Activated naive CD4-positive, alpha-beta T cell treated with anti-CD3 and anti-CD28 coated beads, Interleukin-2, amount 50 U/mL, for 72 hours (primary cell): ENCODE measurements at regions not wholly inside any gene's neighbourhood (a gene's known extent, or its start where the extent isn't known, plus 50 kb on each side); places are given as distances from the start of the nearest gene placed in this dataset.

Experiments used
- ATAC-seq, 2 donors: fragments of 150-1000 bp; cut with Tn5 transposase; 2 replicates each; pipeline ENCODE4 v1.10.0; 2021; ENCODE audit warnings: mild to moderate bottlenecking in 2 of 2, moderate library complexity in 2 of 2
- DNase-seq, 2 donors: peaks; one replicate each; pipeline ENCODE4 v3.0.0; 2021 to 2022; ENCODE audit warnings: low spot score in 2 of 2
- H3K27ac Mint-ChIP-seq, 2 donors: one replicate each; pipeline ENCODE4 v1.8.0; 2022; ENCODE audit warnings: mild to moderate bottlenecking in 2 of 2, mixed read lengths in 2 of 2
- H3K36me3 Mint-ChIP-seq, 2 donors: one replicate each; pipeline ENCODE4 v1.8.0; 2022; ENCODE audit warnings: mixed read lengths in 2 of 2
- H3K9me3 Mint-ChIP-seq, 2 donors: one replicate each; pipeline ENCODE4 v1.8.0; 2022; ENCODE audit warnings: mixed read lengths in 2 of 2

DNA sequence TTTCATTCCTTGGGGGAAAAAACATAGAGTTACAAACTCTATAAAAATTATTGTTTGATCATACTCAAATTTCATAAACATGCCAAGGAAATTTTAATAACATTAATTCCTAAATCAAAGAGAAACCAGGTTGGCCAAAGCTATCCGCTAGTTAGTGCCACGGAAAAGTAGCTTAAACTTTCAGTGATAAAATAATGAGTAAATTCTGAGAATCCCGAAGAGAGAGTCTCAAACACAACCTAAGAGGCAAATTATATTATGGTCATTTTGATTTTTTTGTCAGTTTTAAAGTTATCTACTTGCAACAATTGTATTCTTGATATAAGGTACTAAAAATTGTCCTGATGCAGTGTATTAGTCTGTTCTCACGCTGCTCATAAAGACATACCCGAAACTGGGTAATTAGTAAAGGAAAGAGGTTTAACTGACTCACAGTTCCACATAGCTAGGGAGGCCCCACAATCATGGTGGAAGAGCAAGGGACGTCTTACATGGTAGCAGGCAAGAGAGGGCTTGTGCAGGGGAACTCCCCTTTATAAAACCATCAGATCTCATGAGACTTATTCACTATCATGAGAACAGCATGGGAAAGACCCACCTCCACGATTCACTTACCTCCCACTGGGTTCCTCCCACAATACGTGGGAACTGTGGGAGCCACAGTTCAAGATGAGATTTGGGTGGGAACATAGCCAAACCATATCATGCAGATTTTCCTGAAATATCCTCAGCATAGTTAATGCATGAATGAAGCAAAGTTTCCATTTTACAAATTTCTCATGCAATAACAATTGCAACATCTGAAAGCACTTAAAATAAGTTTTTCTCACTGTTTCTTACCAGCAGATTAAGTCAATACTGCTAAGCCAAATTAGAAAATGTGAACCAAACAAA lies 205.9 kb upstream of the STK17B start:
- Mint-ChIP-seq H3K27ac (peak overlapping the region in 1 of 2 donors; percentile 17), H3K9me3 (peaks cover 0 to 7% of the 10 kb centered on the region in 2 donors), H3K36me3 (peaks cover 0 to 8% of the 10 kb centered on the region in 2 donors)
- DNase-seq (peak; percentile 7 to 64), ATAC-seq (peak; percentile 58 to 87)

DNA sequence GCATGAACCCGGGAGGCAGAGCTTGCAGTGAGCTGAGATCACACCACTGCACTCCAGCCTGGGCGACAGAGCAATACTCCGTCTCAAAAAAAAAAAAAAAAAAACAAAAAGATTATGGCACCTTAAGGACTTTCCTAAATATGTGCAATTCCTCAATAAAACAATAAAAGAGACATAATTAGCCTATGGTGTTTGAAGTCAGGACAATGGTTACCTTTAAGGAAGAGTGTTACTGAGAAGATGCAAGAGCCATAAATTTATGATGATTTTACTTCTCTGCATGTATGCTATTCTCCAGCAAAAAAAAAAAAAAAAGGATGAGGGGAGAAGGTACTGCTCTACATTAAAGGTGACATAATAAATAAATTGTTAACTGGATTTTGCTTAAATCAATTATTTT lies 208.2 kb upstream of the STK17B start:
- Mint-ChIP-seq H3K36me3 (peaks cover 0 to 8% of the 10 kb centered on the region in 2 donors), H3K27ac (no peak overlapping the region), H3K9me3 (peaks cover 0 to 7% of the 10 kb centered on the region in 2 donors)
- ATAC-seq (no peak), DNase-seq (no peak)

DNA sequence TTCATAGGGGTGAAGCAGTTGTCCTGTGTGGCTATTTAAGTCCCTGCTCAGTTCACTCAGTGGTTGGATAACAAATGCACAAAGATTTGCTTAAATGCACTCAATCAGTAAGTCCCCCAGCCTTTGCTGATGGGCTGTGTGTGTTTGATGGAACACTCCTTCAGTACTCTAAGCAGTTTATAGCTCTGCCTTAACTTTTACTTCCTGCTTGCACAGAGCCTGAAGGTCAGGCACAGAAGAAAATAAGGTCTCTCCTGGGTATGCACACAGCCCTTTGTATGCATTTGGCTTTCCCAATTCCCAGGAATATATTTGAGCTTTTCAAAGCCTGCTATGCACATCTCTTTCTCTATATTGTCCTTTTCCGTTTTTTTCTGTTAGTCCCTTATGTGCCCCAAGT lies 208.7 kb upstream of the STK17B start:
- H3K9me3 Mint-ChIP-seq: peaks cover 0 to 7% of the 10 kb centered on the region in 2 donors
- H3K36me3 Mint-ChIP-seq: peaks cover 0 to 8% of the 10 kb centered on the region in 2 donors
- no peak for ATAC-seq
- no peak for DNase-seq
- no peak overlapping the region for H3K27ac Mint-ChIP-seq

DNA sequence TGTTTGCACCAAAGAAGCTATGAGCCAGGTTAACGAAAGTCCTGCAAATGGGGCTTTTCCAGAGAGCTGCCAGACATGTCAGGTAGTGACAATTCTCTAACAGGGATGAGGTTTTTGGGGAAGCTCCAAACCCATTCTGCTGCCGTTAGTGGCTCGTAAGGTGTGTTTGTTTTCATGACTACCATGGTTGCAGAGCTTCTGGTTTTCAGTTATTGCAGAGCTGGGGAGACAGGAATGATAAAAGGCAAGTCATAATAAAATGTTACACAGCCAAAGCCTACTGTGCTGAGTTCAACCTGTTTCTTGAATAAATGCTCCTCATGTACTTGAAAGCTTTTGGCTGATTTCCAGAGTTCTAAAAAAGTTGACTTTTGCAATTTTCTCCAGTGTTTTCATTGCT lies 209.2 kb upstream of the STK17B start:
- no peak overlapping the region for H3K27ac Mint-ChIP-seq
- DNase-seq (no peak), ATAC-seq (no peak)
- H3K9me3 Mint-ChIP-seq: peaks cover 0 to 7% of the 10 kb centered on the region in 2 donors
- H3K36me3 Mint-ChIP-seq: peaks cover 0 to 8% of the 10 kb centered on the region in 2 donors

DNA sequence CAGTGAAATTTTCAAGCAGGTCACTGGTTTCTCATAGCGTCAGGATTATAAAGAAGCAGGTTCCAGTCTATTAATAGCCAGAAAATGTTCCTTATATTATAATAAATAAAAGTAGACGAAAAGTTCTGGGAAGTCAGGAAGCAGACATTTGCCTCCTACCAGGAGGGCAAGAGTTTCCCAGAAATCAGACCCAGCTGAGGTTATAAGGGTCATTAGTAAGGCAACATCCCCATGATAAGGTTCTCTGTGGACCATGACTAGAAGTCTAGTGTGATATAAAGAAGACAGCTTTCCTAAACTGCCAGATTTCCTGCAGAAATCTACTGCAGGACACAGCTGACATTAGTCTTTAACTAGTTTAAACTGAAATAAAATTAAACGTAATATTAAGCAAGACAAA lies 210.1 kb upstream of the STK17B start:
- Mint-ChIP-seq H3K27ac (no peak overlapping the region), H3K9me3 (peaks cover 0 to 12% of the 10 kb centered on the region in 2 donors), H3K36me3 (peaks cover 0 to 8% of the 10 kb centered on the region in 2 donors)
- no peak for ATAC-seq
- DNase-seq: no peak

DNA sequence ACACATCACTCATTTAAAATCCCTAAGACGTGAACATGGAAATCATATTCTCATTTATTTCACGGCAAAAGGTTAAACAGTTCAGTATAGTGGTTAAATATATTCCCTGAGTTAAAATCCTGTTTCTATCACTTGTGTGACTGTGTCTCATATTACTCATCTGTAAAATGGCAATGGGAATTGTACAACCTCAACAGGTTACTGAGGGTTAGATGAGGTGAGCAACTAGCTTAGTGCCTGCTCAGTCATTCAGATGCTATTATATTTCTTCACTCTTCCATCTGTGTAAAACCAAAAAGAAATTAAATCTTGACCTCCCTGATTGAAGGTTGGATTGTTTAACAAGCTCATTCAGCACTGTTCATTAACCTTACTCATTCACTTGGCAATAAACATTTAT lies 212.4 kb upstream of the STK17B start:
- Mint-ChIP-seq H3K9me3 (peaks cover 0 to 5% of the 10 kb centered on the region in 2 donors), H3K36me3 (no peaks in the 10 kb centered on the region), H3K27ac (no peak overlapping the region)
- ATAC-seq: no peak
- no peak for DNase-seq

DNA sequence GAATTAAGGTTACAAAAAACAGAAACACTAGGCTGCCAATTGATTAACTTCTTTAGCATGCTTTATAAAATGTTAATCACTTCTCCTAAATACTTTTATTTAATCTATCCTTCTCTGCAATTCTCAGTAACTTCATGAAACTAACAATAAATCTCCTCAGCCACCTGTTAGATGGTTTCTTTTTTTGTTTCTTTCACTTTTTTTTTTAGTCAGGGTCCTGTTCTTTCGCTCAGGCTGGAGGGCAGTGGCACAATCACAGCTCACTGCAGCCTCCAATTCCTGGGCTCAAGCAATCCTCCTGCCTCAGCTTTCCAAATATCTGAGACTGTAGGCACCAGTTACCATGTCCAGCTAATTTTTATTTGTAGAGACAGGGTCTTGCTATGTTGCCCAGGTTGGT lies 213.4 kb upstream of the STK17B start:
- DNase-seq (no peak), ATAC-seq (no peak)
- Mint-ChIP-seq H3K9me3 (peaks cover 0 to 5% of the 10 kb centered on the region in 2 donors), H3K36me3 (no peaks in the 10 kb centered on the region), H3K27ac (no peak overlapping the region)

DNA sequence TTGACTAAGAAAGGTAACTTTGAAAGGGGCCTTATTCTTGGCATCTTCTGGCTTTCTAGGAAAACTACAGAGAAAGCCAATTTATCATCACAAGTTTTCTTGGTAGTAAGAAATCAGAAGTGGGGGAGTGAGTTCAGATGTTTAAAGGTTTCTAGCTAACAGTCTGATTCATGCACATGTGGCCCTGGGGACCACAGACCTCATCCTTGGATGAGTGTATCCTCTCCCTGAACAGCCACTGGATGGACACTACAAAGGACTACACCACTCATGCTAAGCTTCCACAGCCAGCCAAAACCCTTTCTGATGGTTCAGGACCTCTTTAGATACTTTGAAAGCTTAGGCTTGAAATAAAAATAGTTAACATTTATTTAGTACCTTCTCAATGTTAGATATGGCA lies 218.3 kb upstream of the STK17B start:
- H3K36me3 Mint-ChIP-seq: no peaks in the 10 kb centered on the region
- peaks cover 0 to 10% of the 10 kb centered on the region in 2 donors for H3K9me3 Mint-ChIP-seq
- DNase-seq (no peak), ATAC-seq (peak; percentile 68 to 75)
- H3K27ac Mint-ChIP-seq: no peak overlapping the region

DNA sequence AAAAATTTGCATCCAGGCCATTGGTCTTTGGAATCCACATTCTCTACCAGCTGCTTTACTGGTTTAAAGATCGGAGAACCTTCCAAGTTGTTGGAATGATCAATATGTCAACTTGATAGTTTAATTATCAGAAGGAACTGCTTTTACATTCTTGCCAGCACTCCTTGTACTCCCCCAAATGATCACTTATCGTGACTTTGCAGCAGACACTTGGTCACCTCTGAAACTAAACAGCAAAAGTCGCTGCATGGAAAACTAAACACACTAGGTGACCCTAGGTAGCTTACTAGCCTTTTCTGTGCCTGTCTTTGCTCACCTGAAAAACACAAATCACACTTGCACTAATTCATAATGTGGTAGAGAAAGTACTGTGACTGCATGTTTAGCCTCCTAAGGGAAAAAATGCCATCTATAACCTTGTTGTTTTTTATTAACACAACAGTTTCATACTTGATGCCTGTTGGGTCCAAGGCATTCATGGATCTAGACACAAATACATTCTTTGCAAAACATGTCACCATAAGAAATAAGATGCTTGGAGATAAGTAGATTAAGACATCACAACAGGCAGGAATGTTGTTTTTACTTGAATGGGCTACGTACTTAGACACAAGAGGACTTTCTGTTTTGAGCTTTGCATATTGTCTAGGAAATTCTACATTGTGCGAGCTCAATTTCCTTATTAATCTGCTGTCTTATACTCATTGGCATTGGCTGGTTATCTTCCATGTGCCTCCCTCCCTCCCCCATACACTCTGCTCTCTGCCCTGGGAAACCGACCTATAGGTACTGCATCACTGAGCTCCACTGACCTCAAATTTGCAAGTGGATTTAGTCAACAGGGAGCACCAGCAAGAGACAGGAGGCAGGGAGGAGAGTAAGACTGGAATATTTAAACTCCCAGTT lies 219.1 kb upstream of the STK17B start:
- Mint-ChIP-seq H3K27ac (no peak overlapping the region), H3K36me3 (no peaks in the 10 kb centered on the region), H3K9me3 (peaks cover 0 to 10% of the 10 kb centered on the region in 2 donors)
- no peak for DNase-seq
- ATAC-seq: no peak

DNA sequence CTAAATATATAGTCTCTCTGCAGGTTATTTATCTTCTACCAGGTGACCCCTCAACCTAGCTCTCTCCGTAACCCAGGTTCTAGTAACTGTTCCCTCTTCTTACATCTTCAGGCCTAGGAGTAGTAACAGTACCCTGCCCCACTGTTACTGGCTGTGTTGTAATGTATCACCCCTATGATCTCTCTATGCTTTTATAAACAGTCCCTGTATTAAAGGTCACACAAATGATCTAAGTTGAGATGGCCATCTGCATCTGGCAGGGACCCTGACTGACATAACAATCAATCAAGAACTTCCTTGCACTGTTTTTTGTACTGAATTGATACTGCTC lies 219.7 kb upstream of the STK17B start:
- ATAC-seq (no peak), DNase-seq (no peak)
- Mint-ChIP-seq H3K27ac (no peak overlapping the region), H3K36me3 (no peaks in the 10 kb centered on the region), H3K9me3 (peaks cover 0 to 6% of the 10 kb centered on the region in 2 donors)

DNA sequence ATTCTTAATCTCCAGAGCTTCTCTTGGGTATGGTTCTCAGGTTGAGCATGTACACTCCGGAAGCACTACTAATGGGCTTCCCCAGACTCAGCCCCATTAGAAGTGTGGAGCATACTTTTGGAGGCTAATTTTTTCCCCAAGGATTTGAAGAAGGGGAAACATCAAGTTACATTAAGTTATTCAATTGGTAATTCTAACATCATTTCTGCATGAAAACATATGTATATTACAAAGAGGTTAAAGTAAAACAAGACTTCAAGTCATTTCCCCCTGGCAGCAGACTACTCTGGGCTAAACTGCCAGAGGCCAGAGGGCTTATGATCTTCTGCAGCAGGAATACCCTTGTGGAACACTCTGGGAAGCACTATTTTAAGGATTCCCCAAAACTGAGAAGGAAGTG lies 227.7 kb upstream of the STK17B start:
- no peak overlapping the region for H3K27ac Mint-ChIP-seq
- no peak for DNase-seq
- H3K36me3 Mint-ChIP-seq: no peaks in the 10 kb centered on the region
- no peaks in the 10 kb centered on the region for H3K9me3 Mint-ChIP-seq
- no peak for ATAC-seq

DNA sequence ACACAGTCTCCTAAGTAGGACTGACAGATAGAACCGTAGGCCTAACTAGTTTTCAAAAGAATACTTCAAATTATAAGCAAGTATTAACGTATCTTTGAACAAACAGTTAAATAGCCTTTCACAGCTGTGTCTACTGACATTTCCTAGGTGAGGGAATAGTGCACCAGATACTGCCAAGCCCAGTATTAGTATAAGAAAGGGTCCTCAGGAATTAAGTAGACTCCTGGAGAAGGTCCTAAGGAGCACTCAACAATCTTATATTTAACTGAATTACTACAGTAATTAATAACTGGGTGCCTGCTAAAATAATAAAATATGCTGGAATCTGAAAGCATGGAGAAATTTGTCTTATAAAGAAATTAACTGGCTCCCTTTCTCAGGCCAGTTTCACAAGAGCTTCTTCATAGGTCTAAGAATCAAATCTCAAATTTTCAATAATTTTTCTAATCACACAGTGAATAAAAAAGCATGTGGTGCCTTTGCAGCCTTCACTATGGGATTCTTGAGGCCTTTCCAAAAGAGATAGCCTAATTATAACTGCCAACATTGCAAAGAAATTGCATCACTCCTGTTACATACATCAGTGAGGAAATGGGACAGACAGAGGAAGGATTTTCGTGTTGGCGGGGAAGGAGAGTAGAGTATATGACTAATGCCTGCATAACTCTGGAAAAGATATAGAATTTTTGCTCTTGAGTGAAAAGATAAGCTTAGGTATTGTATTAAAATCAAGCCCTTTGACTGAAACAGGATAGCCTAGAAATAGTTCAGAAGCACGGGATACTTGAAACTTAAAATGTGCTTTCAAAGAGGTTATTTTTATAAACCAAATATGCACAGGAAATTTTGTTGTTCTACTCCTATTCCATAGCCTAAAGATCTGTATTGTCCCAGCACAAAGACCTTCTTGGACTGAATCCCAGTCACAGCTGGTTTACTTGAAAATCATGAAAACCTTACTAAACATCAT lies 228.6 kb upstream of the STK17B start:
- no peaks in the 10 kb centered on the region for H3K36me3 Mint-ChIP-seq
- H3K27ac Mint-ChIP-seq: no peak overlapping the region
- no peaks in the 10 kb centered on the region for H3K9me3 Mint-ChIP-seq
- DNase-seq: no peak
- no peak for ATAC-seq

DNA sequence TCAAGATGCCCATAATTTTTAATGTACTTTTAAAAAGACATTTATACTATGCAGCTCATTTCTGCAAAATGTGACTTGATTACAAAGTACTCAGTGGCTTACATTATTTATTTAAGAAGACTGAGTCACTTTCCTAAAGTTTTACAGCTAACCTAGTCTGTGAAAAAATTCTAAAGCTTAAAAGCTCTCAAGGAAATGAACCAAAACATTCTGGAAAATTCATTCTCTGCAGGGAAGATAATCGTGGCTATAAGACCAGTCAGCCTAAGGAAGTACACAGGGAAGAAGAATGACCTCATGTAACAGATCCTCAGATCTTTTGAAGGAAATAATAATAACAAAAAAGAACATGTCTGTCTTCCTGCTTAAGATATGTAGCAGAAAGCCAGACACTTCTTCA lies 232.1 kb upstream of the STK17B start:
- Mint-ChIP-seq H3K36me3 (no peaks in the 10 kb centered on the region), H3K9me3 (no peaks in the 10 kb centered on the region), H3K27ac (no peak overlapping the region)
- no peak for ATAC-seq
- DNase-seq: no peak

DNA sequence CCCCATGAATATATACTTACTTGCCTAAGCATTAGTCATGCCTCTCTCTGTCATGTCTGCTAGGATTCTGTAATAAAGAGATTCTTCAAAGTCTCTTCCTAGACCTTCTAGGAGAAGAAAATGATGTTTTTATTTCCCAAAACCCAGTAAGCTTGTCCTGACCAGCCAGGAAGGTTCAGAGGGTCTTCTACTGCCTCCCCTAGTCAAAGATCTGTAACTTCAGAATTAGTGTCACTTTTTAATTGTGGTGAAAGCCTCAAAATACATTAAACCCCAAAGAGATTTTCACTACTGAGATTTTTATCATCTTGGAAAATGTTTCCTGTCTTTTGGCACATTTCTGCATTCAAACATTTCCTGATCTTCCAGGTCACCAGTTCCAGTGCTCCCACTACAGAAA lies 232.9 kb upstream of the STK17B start:
- no peak for ATAC-seq
- Mint-ChIP-seq H3K27ac (no peak overlapping the region), H3K36me3 (no peaks in the 10 kb centered on the region), H3K9me3 (no peaks in the 10 kb centered on the region)
- no peak for DNase-seq

DNA sequence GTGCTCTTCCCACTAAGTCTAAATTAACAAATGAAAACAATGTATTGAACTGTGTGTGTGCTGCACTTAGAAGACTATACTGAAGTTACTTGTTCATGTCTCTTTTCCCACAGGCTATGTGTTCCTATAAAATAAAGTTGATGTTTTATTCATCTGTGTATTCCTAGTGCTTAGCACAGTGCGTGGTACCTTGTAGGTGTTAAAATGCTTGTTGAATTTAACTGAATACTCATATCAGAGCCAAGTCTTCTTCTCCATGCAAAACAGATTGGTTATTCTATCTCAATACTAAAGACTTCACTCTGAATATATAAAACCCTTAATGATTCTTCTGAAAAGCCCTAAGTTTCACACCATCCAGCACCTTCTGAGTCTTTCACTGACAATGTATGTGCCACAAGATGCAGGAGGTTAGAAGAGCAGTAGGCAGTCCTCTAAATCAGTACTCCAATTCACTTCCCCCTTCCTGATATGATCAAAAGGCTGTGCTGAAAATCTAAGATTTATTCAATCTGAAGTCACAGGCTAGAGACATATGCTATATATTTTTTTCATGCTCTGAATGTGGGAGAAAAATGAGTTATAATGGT lies 231.7 kb upstream of the CCDC150 start:
- H3K27ac Mint-ChIP-seq: no peak overlapping the region
- ATAC-seq: no peak
- DNase-seq: no peak
- H3K36me3 Mint-ChIP-seq: no peaks in the 10 kb centered on the region
- no peaks in the 10 kb centered on the region for H3K9me3 Mint-ChIP-seq

DNA sequence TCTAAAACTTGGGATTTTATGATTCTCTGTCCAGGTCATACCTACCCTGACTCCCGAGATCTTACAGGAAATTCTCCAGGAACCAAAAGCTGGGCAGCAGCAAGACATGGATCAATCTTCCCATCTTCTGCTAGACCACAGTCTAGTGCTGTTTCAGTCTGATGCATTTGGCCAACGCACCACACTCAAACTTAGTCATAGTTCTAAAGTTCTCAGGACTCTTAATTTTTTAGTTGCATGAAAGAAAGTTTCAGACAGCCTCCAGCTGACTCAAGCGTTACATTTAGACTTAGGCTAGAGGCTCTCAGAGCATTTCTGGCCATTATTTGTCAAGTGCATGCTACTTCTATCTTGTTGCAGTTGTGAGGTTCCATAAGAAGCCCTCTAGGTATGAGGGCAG lies 230.1 kb upstream of the CCDC150 start:
- no peak for ATAC-seq
- no peaks in the 10 kb centered on the region for H3K9me3 Mint-ChIP-seq
- no peaks in the 10 kb centered on the region for H3K36me3 Mint-ChIP-seq
- DNase-seq: no peak
- H3K27ac Mint-ChIP-seq: no peak overlapping the region
